ENCODE measurements at regions not wholly inside any gene's neighbourhood (a gene's known extent, or its start where the extent isn't known, plus 50 kb on each side); places are given as distances from the start of the nearest gene placed in this dataset.
"Not testable (repeated sequence)": the region's sequence is repeated elsewhere in the genome, so short reads cannot be mapped to it uniquely, and the experiment has no call there.

DNA sequence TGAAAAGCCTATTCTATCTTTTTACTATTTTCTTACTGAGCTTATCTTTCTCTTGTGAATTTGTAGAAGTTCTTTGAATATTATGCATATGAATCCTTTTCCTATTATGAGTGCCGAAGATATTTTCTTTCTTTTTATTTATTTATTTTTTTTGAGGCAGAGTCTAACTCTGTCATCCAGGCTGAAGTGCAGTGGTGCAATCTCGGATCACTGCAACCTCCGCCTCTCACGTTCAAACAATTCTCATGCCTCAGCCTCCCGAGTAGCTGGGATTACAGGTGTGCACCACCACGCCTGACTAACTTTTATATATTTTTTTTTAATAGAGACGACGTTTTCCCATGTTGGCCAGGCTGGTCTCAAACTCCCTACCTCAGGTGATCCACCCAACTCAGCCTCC is 109.8 kb downstream of the RHOU start:
- peaks cover 15% of the 10 kb centered on the region; the same call in 1 of the 2 replicates for H3K27me3 ChIP-seq (ENCODE audit: insufficient read depth, low read depth)
- H4K20me1 ChIP-seq (ENCODE audit: insufficient read depth) = no peaks in the 10 kb centered on the region
- no peaks in the 10 kb centered on the region for H3K79me2 ChIP-seq (ENCODE audit: low read depth)
- no peak for TF ChIP-seq EZH2 (IDR thresholded peaks at IDR 0.05; ENCODE audit: low read depth)
- TF ChIP-seq, protein P1, sequence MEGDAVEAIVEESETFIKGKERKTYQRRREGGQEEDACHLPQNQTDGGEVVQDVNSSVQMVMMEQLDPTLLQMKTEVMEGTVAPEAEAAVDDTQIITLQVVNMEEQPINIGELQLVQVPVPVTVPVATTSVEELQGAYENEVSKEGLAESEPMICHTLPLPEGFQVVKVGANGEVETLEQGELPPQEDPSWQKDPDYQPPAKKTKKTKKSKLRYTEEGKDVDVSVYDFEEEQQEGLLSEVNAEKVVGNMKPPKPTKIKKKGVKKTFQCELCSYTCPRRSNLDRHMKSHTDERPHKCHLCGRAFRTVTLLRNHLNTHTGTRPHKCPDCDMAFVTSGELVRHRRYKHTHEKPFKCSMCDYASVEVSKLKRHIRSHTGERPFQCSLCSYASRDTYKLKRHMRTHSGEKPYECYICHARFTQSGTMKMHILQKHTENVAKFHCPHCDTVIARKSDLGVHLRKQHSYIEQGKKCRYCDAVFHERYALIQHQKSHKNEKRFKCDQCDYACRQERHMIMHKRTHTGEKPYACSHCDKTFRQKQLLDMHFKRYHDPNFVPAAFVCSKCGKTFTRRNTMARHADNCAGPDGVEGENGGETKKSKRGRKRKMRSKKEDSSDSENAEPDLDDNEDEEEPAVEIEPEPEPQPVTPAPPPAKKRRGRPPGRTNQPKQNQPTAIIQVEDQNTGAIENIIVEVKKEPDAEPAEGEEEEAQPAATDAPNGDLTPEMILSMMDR (conservative IDR thresholded peaks at IDR 0.05) = no peak
- no peaks in the 10 kb centered on the region for H3K36me3 ChIP-seq (ENCODE audit: low read depth)
- no peaks in the 10 kb centered on the region for H3F3A ChIP-seq (ENCODE audit: insufficient read depth, low read depth)
- BruUV-seq (replicated peaks) = no TSS peak
- no peak overlapping the region for H3K27ac ChIP-seq
- H3K9me2 ChIP-seq (ENCODE audit: insufficient read depth) = no peaks in the 10 kb centered on the region
- no peak overlapping the region for H2AFZ ChIP-seq
- H3K9me3 ChIP-seq (ENCODE audit: insufficient read depth, low read depth) = no peaks in the 10 kb centered on the region
- intact Hi-C loops (cut with micrococcal nuclease; ENCODE audit: unreplicated experiment) = no loop called here
- CTCF ChIA-PET = no interaction called here
- no peaks in the 10 kb centered on the region for H3K4me1 ChIP-seq (replicated peaks; ENCODE audit: insufficient read depth)
- no peak overlapping the region for H3K4me3 ChIP-seq
- POLR2A ChIA-PET (ENCODE audit: unreplicated experiment) = no interaction called here
- H3K4me2 ChIP-seq = no peak overlapping the region
- DNase-seq = no peak

DNA sequence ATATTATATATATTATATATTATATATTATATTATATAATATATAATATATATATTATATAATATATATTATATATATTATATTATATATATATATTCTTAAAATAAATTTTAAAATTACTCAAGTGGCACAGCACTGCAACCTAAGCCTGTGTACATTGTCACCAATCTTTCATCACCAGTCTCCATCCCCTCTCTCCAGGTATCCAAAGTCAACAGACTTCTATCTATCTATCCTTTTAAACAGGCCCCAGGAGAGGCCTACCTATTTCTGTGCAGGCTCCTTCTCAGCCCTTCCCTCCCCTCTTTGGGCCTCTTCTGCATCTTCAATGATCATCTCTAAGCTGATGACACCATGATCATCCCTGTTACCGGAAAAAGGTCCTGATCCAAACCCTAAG is 111.7 kb downstream of the RHOU start:
- no peaks in the 10 kb centered on the region for H3K4me1 ChIP-seq (replicated peaks; ENCODE audit: insufficient read depth)
- no peak overlapping the region for H2AFZ ChIP-seq
- no peak overlapping the region for H3K4me3 ChIP-seq
- peaks cover 31% of the 10 kb centered on the region for H3K27me3 ChIP-seq (ENCODE audit: insufficient read depth, low read depth)
- H3K36me3 ChIP-seq (ENCODE audit: low read depth) = no peaks in the 10 kb centered on the region
- TF ChIP-seq, protein P1 (conservative IDR thresholded peaks at IDR 0.05) = no peak
- no peak for TF ChIP-seq EZH2 (IDR thresholded peaks at IDR 0.05; ENCODE audit: low read depth)
- DNase-seq = no peak
- no peaks in the 10 kb centered on the region for H4K20me1 ChIP-seq (ENCODE audit: insufficient read depth)
- H3K9me2 ChIP-seq (ENCODE audit: insufficient read depth) = no peaks in the 10 kb centered on the region
- no peaks in the 10 kb centered on the region for H3F3A ChIP-seq (ENCODE audit: insufficient read depth, low read depth)
- H3K27ac ChIP-seq = no peak overlapping the region
- H3K79me2 ChIP-seq (ENCODE audit: low read depth) = no peaks in the 10 kb centered on the region
- ChIA-PET POLR2A (ENCODE audit: unreplicated experiment) (no interaction called here), CTCF (no interaction called here)
- intact Hi-C loops (cut with micrococcal nuclease; ENCODE audit: unreplicated experiment) = no loop called here
- no peak overlapping the region for H3K4me2 ChIP-seq
- no TSS peak for BruUV-seq (replicated peaks)
- H3K9me3 ChIP-seq (ENCODE audit: insufficient read depth, low read depth) = no peaks in the 10 kb centered on the region

DNA sequence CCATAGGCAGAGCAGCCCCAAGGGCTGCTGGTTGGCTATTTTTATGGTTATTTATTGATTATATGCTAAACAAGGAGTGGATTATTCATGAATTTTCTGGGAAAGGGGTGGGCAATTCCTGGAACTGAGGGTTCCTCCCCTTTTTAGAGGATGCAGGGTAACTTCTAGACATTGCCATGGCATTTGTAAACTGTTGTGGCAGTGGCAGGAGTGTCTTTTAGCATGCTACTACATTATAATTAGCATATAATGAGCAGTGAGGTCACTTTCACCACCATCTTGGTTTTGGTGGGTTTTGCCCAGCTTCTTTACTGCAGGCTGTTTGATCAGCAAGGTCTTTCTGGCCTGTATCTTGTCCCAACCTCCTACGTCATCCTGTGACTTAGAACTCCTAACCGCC is 112.2 kb downstream of the RHOU start:
- H3K27ac ChIP-seq; intact Hi-C loops (cut with micrococcal nuclease; ENCODE audit: unreplicated experiment); H3K36me3 ChIP-seq (ENCODE audit: low read depth); DNase-seq; H2AFZ ChIP-seq; H3K79me2 ChIP-seq (ENCODE audit: low read depth); H3K4me2 ChIP-seq; H4K20me1 ChIP-seq (ENCODE audit: insufficient read depth); H3K4me3 ChIP-seq; H3K9me3 ChIP-seq (ENCODE audit: insufficient read depth, low read depth); H3K4me1 ChIP-seq (replicated peaks; ENCODE audit: insufficient read depth); H3F3A ChIP-seq (ENCODE audit: insufficient read depth, low read depth); H3K9me2 ChIP-seq (ENCODE audit: insufficient read depth); POLR2A ChIA-PET (ENCODE audit: unreplicated experiment); CTCF ChIA-PET; BruUV-seq (replicated peaks): not testable (repeated sequence)
- H3K27me3 ChIP-seq (ENCODE audit: insufficient read depth, low read depth) = peaks cover 31% of the 10 kb centered on the region

DNA sequence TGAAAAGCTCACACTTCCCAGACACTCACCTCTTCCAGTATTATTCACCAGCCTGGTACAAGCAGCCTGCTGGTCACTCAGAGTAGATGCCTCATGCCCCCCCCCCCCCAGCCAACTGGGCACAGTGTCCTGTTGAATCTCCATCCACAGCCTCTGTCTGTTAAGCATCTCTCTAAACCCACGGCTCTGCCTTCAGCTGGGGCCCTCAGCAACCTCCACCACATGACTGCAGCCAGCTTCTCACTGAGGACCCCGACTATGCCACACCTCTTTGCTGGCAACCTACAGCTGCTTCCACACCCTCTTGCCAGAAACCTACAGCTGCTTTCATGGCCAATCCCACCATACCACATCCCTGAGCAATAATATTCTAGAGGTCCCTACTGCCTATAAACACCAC is 113.1 kb downstream of the RHOU start:
- no TSS peak for BruUV-seq (replicated peaks)
- Histone ChIP-seq H3K27me3 (ENCODE audit: insufficient read depth, low read depth) (peaks cover 31% of the 10 kb centered on the region), H3K4me2 (no peak overlapping the region), H3K4me3 (no peak overlapping the region), H3K4me1 (replicated peaks; ENCODE audit: insufficient read depth) (no peaks in the 10 kb centered on the region), H3F3A (ENCODE audit: insufficient read depth, low read depth) (no peaks in the 10 kb centered on the region), H3K36me3 (ENCODE audit: low read depth) (no peaks in the 10 kb centered on the region), H3K27ac (no peak overlapping the region), H2AFZ (no peak overlapping the region), H3K9me2 (ENCODE audit: insufficient read depth) (no peaks in the 10 kb centered on the region), H4K20me1 (ENCODE audit: insufficient read depth) (no peaks in the 10 kb centered on the region), H3K79me2 (ENCODE audit: low read depth) (no peaks in the 10 kb centered on the region), H3K9me3 (ENCODE audit: insufficient read depth, low read depth) (no peaks in the 10 kb centered on the region)
- POLR2A ChIA-PET (ENCODE audit: unreplicated experiment) = no interaction called here
- no peak for TF ChIP-seq EZH2 (IDR thresholded peaks at IDR 0.05; ENCODE audit: low read depth)
- TF ChIP-seq, protein P1 (conservative IDR thresholded peaks at IDR 0.05) = no peak
- DNase-seq = no peak
- CTCF ChIA-PET = no interaction called here
- intact Hi-C loops (cut with micrococcal nuclease; ENCODE audit: unreplicated experiment) = no loop called here

Data from PC-9 (cell line).